DMS79 treated with DMSO at 0.1 percent for 48 hours (cell line): ENCODE measurements at regions not wholly inside any gene's neighbourhood (a gene's known extent, or its start where the extent isn't known, plus 50 kb on each side); places are given as distances from the start of the nearest gene placed in this dataset.

Experiments used
- DNase-seq: peaks from one replicate; lab custom pipeline; 2025; lab: John Stamatoyannopoulos, UW

GRCh38 chr3:56864090-56864489 is 62.3 kb upstream of the ARHGEF3 start:
- DNase-seq, result no peak

DNA sequence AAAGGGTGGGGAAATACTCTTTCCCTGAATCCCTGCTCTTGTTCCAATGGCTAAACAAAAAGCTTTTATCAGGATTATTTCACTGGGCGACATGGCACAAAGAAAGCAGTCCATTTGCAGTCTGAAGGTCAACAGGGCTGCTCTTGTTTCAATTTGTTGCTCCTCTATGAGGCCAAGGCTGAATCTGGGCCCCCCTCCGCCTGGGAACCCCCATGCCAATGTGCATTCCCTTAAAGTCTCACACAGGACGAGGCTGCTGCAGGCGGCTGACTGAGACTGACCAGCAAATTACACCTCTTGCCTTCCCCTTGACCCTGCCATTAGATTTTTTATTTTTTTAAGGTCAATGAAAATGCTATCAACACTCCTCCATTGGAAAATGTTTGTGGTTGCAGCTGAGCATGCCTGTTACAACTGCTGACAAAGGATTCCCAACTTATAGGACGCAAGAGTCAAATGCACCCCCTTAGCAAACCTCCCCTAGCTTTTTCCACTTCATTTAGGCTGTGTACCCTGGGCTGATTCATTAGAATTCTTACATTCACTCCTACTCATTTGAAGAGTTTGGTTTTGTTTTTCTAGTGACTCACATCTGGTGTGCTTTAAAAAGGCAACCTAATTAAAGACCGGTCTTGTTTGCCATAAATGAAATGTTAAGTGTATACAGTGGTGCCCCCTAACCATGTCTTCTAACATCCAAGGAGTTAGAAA is 60.8 kb upstream of the ARHGEF3 start:
- DNase-seq, result peak; percentile 3

DNA sequence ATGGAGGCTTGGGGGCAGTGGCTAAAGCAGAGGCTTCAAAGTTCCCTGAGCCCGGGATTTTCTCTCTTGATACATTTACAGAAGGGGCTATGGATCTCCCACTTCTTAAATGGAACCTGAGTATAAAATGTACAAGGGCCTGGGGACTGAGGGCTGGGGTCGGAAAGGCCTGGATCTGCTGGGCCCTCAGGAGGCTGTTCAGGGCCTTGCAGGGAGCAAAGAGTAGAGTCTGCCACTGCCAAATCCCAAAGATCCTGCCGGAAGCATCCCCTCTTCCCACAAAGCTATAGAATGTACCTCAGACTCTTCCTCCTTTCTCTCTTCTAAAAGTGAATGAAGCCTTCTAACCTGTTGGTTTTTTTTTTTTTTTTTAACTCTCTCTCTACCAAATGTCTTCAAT is 59.8 kb upstream of the ARHGEF3 start:
- DNase-seq, result no peak

DNA sequence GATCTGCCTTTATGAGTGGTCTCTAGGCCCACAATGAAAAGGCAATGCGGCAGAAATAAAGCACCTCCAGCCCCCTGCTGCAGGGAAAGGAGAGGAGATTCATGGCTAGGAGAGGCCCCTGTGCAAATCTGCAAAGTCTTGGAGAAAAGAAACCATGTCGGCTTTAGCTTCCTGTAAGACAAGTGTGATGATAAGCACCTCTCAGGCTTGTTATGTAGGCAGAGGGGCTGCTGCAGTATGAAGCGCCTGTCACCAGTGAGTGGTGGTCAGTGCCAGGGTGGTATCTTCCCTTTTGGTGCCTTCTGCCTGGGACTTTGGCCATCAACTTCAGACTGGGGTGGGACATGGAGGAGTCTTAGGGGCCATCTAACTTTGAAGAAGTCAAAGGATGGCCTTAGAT is 59.2 kb upstream of the ARHGEF3 start:
- DNase-seq, result no peak

GRCh38 chr3:56860351-56860750 is 58.6 kb upstream of the ARHGEF3 start:
- DNase-seq, result no peak

GRCh38 chr3:56858331-56858730 is 56.6 kb upstream of the ARHGEF3 start:
- no peak for DNase-seq

DNA sequence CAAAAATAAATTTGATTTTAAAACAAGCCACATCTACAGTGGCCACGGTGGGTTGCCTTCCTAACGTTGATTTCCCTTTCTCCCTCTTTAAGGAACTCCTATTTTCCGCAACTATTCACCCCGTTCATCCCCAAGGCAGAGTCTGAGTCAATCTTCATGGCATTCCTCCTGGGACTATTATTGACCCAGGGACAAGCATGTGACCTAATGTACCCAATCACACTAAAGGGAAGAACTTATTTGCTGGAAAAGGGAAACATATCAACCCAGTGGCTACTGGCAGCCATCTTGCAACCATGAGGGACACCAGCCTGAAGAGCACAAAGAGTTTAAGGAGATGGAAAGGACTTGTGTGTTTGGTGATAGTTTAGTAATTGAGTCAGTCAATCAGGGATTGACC is 55.4 kb upstream of the ARHGEF3 start:
- no peak for DNase-seq

GRCh38 chr3:56856752-56857151 is 55.0 kb upstream of the ARHGEF3 start:
- no peak for DNase-seq

DNA sequence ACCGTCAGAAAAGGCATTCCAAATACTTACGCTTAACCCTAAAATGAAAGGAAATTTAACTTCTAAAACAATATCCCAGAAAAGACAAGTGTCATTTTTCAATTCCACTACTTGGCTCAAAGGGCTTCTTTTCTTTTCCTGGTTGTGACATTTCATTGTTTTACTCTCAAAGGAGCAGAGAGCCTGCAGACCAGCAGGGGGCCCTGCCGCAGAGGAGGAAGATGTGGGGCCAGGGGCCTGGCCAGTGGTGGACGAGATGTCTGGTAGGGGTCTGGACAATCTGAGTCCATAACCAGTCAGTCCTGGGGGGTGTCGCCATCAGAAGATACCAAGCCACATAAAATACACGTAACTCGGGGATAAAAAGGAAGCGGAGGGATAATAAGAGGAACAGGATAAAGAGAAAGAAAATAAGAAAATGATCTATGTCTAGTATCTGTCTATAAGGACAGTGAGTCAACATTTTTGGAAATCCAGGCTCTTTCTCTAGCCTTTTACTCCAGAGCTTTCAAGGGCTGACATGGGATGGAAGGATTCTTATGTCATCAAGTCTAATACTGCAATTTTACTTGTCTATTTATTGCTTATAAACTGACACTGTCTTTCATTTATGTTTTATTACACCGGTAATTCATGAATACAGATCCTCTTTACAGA is 54.2 kb upstream of the ARHGEF3 start:
- no peak for DNase-seq

GRCh38 chr3:56854856-56855611 is 53.3 kb upstream of the ARHGEF3 start:
- no peak for DNase-seq

DNA sequence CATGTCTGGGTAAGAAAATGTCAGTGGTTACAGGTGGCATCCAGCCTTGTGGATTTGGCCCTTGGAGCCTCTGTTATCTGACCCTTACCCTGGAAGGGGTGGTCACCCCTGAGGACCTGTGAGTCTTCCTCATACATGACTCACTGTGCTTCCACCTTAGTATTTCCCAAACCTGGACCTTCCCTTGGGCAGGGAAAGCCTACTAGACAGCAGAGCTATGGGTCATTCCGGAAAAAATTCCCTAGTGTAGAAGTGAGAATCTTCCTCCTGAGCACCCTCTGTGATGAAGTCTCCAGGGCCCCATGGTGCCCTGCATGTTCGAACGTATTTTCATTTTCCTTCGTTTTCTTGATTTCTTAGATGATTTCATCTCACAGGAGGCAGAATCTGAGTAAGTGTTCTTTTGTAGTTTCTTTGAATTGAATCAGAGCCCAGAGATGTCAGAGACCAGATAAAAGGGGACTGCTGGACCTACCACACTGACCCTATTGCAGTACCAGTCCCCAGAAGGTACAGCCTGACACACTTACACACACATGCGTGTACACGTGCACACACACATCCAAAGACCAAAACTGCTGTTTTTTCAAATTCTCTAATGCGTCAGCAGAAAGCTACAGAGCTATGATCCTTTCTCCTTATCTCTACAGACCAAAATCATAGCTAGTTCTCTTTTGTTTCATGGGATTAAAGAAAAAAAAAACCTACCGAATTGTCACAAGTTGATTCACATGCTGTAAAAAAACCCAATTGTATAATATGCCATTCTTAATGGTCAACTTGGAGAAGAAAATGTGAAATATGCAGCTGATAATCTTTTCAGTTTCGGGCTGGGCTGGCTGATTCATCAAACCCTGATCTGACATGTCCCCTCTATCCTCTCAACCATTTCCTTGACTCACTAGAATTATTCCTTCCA is 50.5 kb upstream of the ARHGEF3 start:
- no peak for DNase-seq
